ENCODE measurements at regions not wholly inside any gene's neighbourhood (a gene's known extent, or its start where the extent isn't known, plus 50 kb on each side); places are given as distances from the start of the nearest gene placed in this dataset.

GRCh38 chr1:47669081-47669585, 231.3 kb downstream of the FOXD2 start:
- no peak overlapping the region for H3K27ac ChIP-seq (ENCODE audit: low read depth in 2 of 2, low read length in 2 of 2)
- peaks cover 0 to 4% of the 10 kb centered on the region in 2 donors for H3K9me3 ChIP-seq (ENCODE audit: control insufficient read depth in 2 of 2, low read length in 2 of 2)
- H3K36me3 ChIP-seq (ENCODE audit: control insufficient read depth in 2 of 2, insufficient read depth in 2 of 2, low read length in 2 of 2) = no peaks in the 10 kb centered on the region
- no peaks in the 10 kb centered on the region for H3K27me3 ChIP-seq (ENCODE audit: control insufficient read depth in 2 of 2, insufficient read depth in 2 of 2, low read length in 2 of 2)
- H3K4me1 ChIP-seq (ENCODE audit: control insufficient read depth in 2 of 2, insufficient read depth in 2 of 2, low read length in 2 of 2) = no peaks in the 10 kb centered on the region
- no peak overlapping the region for H3K9ac ChIP-seq (ENCODE audit: low read depth in 1 of 2, low read length in 2 of 2)
- H3K4me3 ChIP-seq (ENCODE audit: low read length in 2 of 2) = no peak overlapping the region

GRCh38 chr1:47672622-47673021, 234.8 kb downstream of the FOXD2 start:
- no peak overlapping the region for H3K9ac ChIP-seq (ENCODE audit: low read depth in 1 of 2, low read length in 2 of 2)
- no peaks in the 10 kb centered on the region for H3K36me3 ChIP-seq (ENCODE audit: control insufficient read depth in 2 of 2, insufficient read depth in 2 of 2, low read length in 2 of 2)
- H3K27ac ChIP-seq (ENCODE audit: low read depth in 2 of 2, low read length in 2 of 2) = no peak overlapping the region
- no peaks in the 10 kb centered on the region for H3K27me3 ChIP-seq (ENCODE audit: control insufficient read depth in 2 of 2, insufficient read depth in 2 of 2, low read length in 2 of 2)
- H3K9me3 ChIP-seq (ENCODE audit: control insufficient read depth in 2 of 2, low read length in 2 of 2) = peaks cover 0 to under 1% of the 10 kb centered on the region in 2 donors
- H3K4me3 ChIP-seq (ENCODE audit: low read length in 2 of 2) = no peak overlapping the region
- no peaks in the 10 kb centered on the region for H3K4me1 ChIP-seq (ENCODE audit: control insufficient read depth in 2 of 2, insufficient read depth in 2 of 2, low read length in 2 of 2)

- Histone ChIP-seq H3K27ac (ENCODE audit: low read depth in 2 of 2, low read length in 2 of 2) (no peak overlapping the region), H3K9ac (ENCODE audit: low read depth in 1 of 2, low read length in 2 of 2) (no peak overlapping the region), H3K27me3 (ENCODE audit: control insufficient read depth in 2 of 2, insufficient read depth in 2 of 2, low read length in 2 of 2) (no peaks in the 10 kb centered on the region)
Measured at GRCh38 chr1:47674189-47674588, 236.3 kb downstream of the FOXD2 start.

DNA sequence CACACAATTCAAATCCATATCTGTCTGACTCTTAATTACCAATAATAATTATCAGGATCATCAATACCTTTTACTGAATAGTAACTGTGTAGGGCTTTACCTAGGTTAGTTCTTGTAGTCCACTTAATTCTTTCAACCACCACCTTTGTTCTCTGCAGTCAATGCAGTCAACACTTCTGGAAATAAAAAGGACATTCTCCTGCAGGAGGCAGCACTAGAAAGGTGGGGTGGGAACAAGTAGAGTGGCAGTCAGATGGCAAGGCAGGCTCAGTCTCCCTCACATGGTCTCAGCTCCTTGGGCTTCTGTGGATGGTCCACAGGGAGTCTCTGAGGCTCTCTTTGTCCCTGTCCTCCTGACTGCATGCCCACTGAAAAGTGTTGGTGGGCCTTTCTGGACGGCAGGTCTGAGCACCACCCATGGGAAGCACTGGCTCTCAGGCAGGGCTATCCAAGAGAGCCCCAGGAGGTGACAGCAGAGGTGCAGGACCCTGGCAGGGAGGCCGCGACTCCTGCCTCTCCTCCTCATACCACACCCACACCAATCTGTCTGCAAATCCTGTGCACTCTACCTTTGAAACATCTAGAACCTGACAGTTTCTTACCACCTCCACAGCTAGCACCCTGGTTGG, 237.3 kb downstream of the FOXD2 start:
- Histone ChIP-seq H3K27ac (ENCODE audit: low read depth in 2 of 2, low read length in 2 of 2) (no peak overlapping the region), H3K9ac (ENCODE audit: low read depth in 1 of 2, low read length in 2 of 2) (no peak overlapping the region), H3K36me3 (ENCODE audit: control insufficient read depth in 2 of 2, insufficient read depth in 2 of 2, low read length in 2 of 2) (no peaks in the 10 kb centered on the region), H3K27me3 (ENCODE audit: control insufficient read depth in 2 of 2, insufficient read depth in 2 of 2, low read length in 2 of 2) (no peaks in the 10 kb centered on the region), H3K4me1 (ENCODE audit: control insufficient read depth in 2 of 2, insufficient read depth in 2 of 2, low read length in 2 of 2) (no peaks in the 10 kb centered on the region), H3K9me3 (ENCODE audit: control insufficient read depth in 2 of 2, low read length in 2 of 2) (no peaks in the 10 kb centered on the region), H3K4me3 (ENCODE audit: low read length in 2 of 2) (no peak overlapping the region)

More at GRCh38 chr1:47674189-47674588, 236.3 kb downstream of the FOXD2 start:
- Histone ChIP-seq H3K4me3 (ENCODE audit: low read length in 2 of 2) (no peak overlapping the region), H3K36me3 (ENCODE audit: control insufficient read depth in 2 of 2, insufficient read depth in 2 of 2, low read length in 2 of 2) (no peaks in the 10 kb centered on the region), H3K4me1 (ENCODE audit: control insufficient read depth in 2 of 2, insufficient read depth in 2 of 2, low read length in 2 of 2) (no peaks in the 10 kb centered on the region), H3K9me3 (ENCODE audit: control insufficient read depth in 2 of 2, low read length in 2 of 2) (no peaks in the 10 kb centered on the region)

GRCh38 chr1:47675721-47676120, 237.9 kb downstream of the FOXD2 start:
- Histone ChIP-seq H3K27ac (ENCODE audit: low read depth in 2 of 2, low read length in 2 of 2) (no peak overlapping the region), H3K9ac (ENCODE audit: low read depth in 1 of 2, low read length in 2 of 2) (no peak overlapping the region), H3K4me1 (ENCODE audit: control insufficient read depth in 2 of 2, insufficient read depth in 2 of 2, low read length in 2 of 2) (no peaks in the 10 kb centered on the region), H3K4me3 (ENCODE audit: low read length in 2 of 2) (no peak overlapping the region), H3K9me3 (ENCODE audit: control insufficient read depth in 2 of 2, low read length in 2 of 2) (no peaks in the 10 kb centered on the region), H3K27me3 (ENCODE audit: control insufficient read depth in 2 of 2, insufficient read depth in 2 of 2, low read length in 2 of 2) (no peaks in the 10 kb centered on the region), H3K36me3 (ENCODE audit: control insufficient read depth in 2 of 2, insufficient read depth in 2 of 2, low read length in 2 of 2) (no peaks in the 10 kb centered on the region)

DNA sequence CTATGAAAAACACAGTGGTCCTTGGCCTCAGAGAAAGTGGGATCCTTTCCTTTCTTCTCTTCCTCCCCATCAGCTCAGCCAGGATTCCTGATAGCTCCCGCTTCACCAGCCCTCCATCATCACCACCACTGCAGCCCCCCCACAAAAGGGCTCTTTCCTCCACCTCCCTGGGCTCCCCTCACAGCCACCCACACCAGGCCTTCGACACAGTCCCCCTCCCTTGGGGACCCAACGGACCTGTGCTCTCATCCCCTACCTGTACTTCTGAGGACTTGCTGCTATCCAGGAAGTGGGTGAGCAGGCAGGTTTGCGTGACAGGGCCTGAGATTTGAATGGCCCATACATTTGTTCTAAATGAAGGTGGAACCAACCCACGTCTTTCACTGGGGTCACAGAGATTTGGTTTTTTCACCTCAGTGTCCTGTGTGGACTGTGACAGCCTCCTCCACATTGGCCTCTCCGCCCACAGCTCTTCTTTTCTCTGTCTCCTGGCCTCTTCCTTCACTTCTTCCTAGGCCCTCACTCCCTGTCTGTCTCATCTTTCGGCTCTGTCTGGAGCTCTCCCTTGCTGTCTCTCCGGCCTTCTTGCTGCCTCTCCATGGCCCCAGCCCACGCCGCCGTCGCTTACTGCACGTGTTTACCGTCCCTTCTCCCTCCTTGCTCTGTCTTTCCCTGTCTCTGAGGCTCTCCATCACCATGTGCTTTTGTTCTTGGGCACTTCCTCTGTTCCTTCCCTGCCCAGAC, 238.6 kb downstream of the FOXD2 start:
- Histone ChIP-seq H3K9me3 (ENCODE audit: control insufficient read depth in 2 of 2, low read length in 2 of 2) (no peaks in the 10 kb centered on the region), H3K9ac (ENCODE audit: low read depth in 1 of 2, low read length in 2 of 2) (no peak overlapping the region), H3K4me1 (ENCODE audit: control insufficient read depth in 2 of 2, insufficient read depth in 2 of 2, low read length in 2 of 2) (no peaks in the 10 kb centered on the region), H3K27ac (ENCODE audit: low read depth in 2 of 2, low read length in 2 of 2) (no peak overlapping the region), H3K36me3 (ENCODE audit: control insufficient read depth in 2 of 2, insufficient read depth in 2 of 2, low read length in 2 of 2) (no peaks in the 10 kb centered on the region), H3K4me3 (ENCODE audit: low read length in 2 of 2) (no peak overlapping the region), H3K27me3 (ENCODE audit: control insufficient read depth in 2 of 2, insufficient read depth in 2 of 2, low read length in 2 of 2) (no peaks in the 10 kb centered on the region)

- no peak overlapping the region for H3K4me3 ChIP-seq (ENCODE audit: low read length in 2 of 2)
- H3K27ac ChIP-seq (ENCODE audit: low read depth in 2 of 2, low read length in 2 of 2) = no peak overlapping the region
- H3K27me3 ChIP-seq (ENCODE audit: control insufficient read depth in 2 of 2, insufficient read depth in 2 of 2, low read length in 2 of 2) = no peaks in the 10 kb centered on the region
- no peaks in the 10 kb centered on the region for H3K9me3 ChIP-seq (ENCODE audit: control insufficient read depth in 2 of 2, low read length in 2 of 2)
- no peak overlapping the region for H3K9ac ChIP-seq (ENCODE audit: low read depth in 1 of 2, low read length in 2 of 2)
- no peaks in the 10 kb centered on the region for H3K4me1 ChIP-seq (ENCODE audit: control insufficient read depth in 2 of 2, insufficient read depth in 2 of 2, low read length in 2 of 2)
- H3K36me3 ChIP-seq (ENCODE audit: control insufficient read depth in 2 of 2, insufficient read depth in 2 of 2, low read length in 2 of 2) = no peaks in the 10 kb centered on the region
Measured at GRCh38 chr1:47677241-47677940, 239.5 kb downstream of the FOXD2 start.

- H3K9ac ChIP-seq (ENCODE audit: low read depth in 1 of 2, low read length in 2 of 2) = no peak overlapping the region
- no peak overlapping the region for H3K27ac ChIP-seq (ENCODE audit: low read depth in 2 of 2, low read length in 2 of 2)
- H3K4me3 ChIP-seq (ENCODE audit: low read length in 2 of 2) = no peak overlapping the region
- no peaks in the 10 kb centered on the region for H3K36me3 ChIP-seq (ENCODE audit: control insufficient read depth in 2 of 2, insufficient read depth in 2 of 2, low read length in 2 of 2)
- no peaks in the 10 kb centered on the region for H3K9me3 ChIP-seq (ENCODE audit: control insufficient read depth in 2 of 2, low read length in 2 of 2)
- H3K4me1 ChIP-seq (ENCODE audit: control insufficient read depth in 2 of 2, insufficient read depth in 2 of 2, low read length in 2 of 2) = peaks cover 0 to 5% of the 10 kb centered on the region in 2 donors
- H3K27me3 ChIP-seq (ENCODE audit: control insufficient read depth in 2 of 2, insufficient read depth in 2 of 2, low read length in 2 of 2) = no peaks in the 10 kb centered on the region
Measured at GRCh38 chr1:47678464-47678980, 240.7 kb downstream of the FOXD2 start.

DNA sequence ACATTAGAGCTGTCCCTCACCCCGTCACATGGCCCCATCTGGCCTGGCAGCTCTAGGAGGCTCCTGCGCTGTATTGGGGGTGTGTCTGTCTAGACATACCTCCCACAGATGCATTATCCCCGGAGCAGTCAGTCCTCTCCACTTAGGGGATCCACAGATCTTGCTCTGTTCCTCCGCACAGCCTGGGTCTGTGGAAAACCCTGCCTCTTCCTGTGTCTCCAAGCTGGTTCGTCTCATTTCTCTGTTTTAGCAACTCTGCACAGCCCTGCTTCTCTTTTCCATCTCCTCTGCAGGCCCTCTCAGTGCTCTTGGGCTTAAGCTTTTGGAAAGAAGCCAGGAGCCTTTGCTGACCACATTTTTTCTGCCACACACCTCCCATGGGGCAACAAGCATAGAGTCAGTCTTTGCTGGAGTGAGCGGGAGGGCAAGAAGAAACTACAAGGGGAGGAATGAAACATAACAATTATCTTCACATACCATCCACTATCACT, 241.5 kb downstream of the FOXD2 start:
- Histone ChIP-seq H3K4me1 (ENCODE audit: control insufficient read depth in 2 of 2, insufficient read depth in 2 of 2, low read length in 2 of 2) (peaks cover 0 to 8% of the 10 kb centered on the region in 2 donors), H3K4me3 (ENCODE audit: low read length in 2 of 2) (no peak overlapping the region), H3K36me3 (ENCODE audit: control insufficient read depth in 2 of 2, insufficient read depth in 2 of 2, low read length in 2 of 2) (no peaks in the 10 kb centered on the region), H3K9ac (ENCODE audit: low read depth in 1 of 2, low read length in 2 of 2) (no peak overlapping the region), H3K27me3 (ENCODE audit: control insufficient read depth in 2 of 2, insufficient read depth in 2 of 2, low read length in 2 of 2) (no peaks in the 10 kb centered on the region), H3K9me3 (ENCODE audit: control insufficient read depth in 2 of 2, low read length in 2 of 2) (no peaks in the 10 kb centered on the region), H3K27ac (ENCODE audit: low read depth in 2 of 2, low read length in 2 of 2) (no peak overlapping the region)

DNA sequence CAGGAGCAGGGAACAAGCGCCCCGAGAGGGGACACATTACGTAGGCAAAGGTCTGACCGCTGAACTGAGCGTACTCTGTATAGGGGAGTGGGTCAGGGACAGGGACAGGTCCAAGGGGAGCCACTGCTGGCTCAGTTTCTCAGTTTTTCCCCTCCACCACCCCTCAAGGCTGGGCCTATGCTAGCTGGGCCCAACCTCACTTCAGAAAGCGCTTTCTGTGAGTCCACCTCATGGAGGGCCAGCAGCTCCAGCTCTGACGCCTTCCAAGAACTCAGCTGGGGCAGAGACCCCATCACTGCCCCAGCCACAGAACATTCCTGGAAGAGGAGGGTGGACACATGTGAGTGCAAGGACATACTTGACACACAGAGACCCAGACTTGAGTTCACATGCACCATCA, 242.0 kb downstream of the FOXD2 start:
- Histone ChIP-seq H3K4me3 (ENCODE audit: low read length in 2 of 2) (no peak overlapping the region), H3K27me3 (ENCODE audit: control insufficient read depth in 2 of 2, insufficient read depth in 2 of 2, low read length in 2 of 2) (no peaks in the 10 kb centered on the region), H3K4me1 (ENCODE audit: control insufficient read depth in 2 of 2, insufficient read depth in 2 of 2, low read length in 2 of 2) (peaks cover under 1 to 12% of the 10 kb centered on the region in 2 donors), H3K9ac (ENCODE audit: low read depth in 1 of 2, low read length in 2 of 2) (no peak overlapping the region), H3K36me3 (ENCODE audit: control insufficient read depth in 2 of 2, insufficient read depth in 2 of 2, low read length in 2 of 2) (no peaks in the 10 kb centered on the region), H3K9me3 (ENCODE audit: control insufficient read depth in 2 of 2, low read length in 2 of 2) (no peaks in the 10 kb centered on the region), H3K27ac (ENCODE audit: low read depth in 2 of 2, low read length in 2 of 2) (no peak overlapping the region)
